Activated B cell treated with CpG ODN at 0.5 μM for 24 hours (primary cell): ENCODE measurements at regions not wholly inside any gene's neighbourhood (a gene's known extent, or its start where the extent isn't known, plus 50 kb on each side); places are given as distances from the start of the nearest gene placed in this dataset.

Source experiments
- ATAC-seq: fragments of 200-7000 bp; cut with Tn5 transposase; one replicate; pipeline ENCODE4 v1.10.0; 2021; ENCODE audit warnings: low read depth, mild to moderate bottlenecking, moderate library complexity
- CTCF ChIA-PET: fragments of 350-600 bp; sonication (Branson Sonifier 250); formaldehyde crosslinking; loops from one replicate; lab custom pipeline; 2021; ENCODE audit warnings: antibody characterized with exemption; lab: Charles Lee
- POLR2A ChIA-PET: fragments of 350-600 bp; sonication (Branson Sonifier 250); formaldehyde crosslinking; loops from one replicate; lab custom pipeline; 2021; ENCODE audit warnings: antibody characterized with exemption; lab: Charles Lee
- DNase-seq: peaks from one replicate; pipeline ENCODE4 v3.0.0; 2022
- H3K27ac Mint-ChIP-seq: one replicate; pipeline ENCODE4 v1.8.0; 2020; ENCODE audit warnings: mixed read lengths
- H3K27me3 Mint-ChIP-seq: one replicate; pipeline ENCODE4 v1.8.0; 2021; ENCODE audit warnings: mixed read lengths
- H3K36me3 Mint-ChIP-seq: one replicate; pipeline ENCODE4 v1.8.0; 2021; ENCODE audit warnings: low read depth, mixed read lengths
- H3K4me1 Mint-ChIP-seq: one replicate; pipeline ENCODE4 v1.8.0; 2021; ENCODE audit warnings: mixed read lengths
- H3K4me3 Mint-ChIP-seq: one replicate; pipeline ENCODE4 v1.8.0; 2020; ENCODE audit warnings: mild to moderate bottlenecking, mixed read lengths
- H3K9me3 Mint-ChIP-seq: one replicate; pipeline ENCODE4 v1.8.0; 2020; ENCODE audit warnings: mixed read lengths
- intact Hi-C: fragments of 100-400 bp; cut with micrococcal nuclease; formaldehyde crosslinking; loops from one replicate; pipeline ENCODE4 v1.15.1; 2024
- TF ChIP-seq, protein P1 (sequence below): fragments of 200-600 bp; IDR thresholded peaks from one replicate; pipeline ENCODE4 v1.8.0; 2022; ENCODE audit warnings: antibody characterized with exemption, mild to moderate bottlenecking

DNA sequence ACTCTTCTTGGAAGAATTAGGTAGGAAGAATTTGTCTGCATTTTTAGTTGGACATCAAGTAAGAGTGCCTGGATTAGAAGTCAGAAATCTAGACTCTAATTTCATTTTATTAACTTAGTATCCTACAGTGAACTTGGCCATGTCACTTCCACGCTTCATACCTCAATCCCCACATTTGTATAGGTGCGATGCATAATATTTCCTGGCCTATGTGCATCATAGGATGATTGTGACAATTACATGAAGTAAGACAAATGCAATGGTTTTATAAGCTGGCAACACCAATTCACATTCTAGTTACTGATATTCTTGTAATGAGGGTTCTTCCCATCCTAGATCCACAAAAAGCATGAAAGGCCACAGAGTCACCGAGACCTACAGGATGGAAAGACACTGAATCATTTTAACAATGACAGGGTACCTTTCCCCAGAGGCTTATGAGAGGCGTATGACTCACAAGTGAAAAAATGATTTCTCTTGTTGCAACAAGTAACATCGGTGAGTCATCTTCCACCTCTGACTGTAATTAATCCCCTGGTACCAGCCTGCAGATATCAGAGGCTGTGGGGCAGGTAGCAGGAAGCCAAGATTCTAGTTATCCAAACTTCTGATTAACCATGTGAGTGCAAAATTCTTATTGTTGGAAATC, 56.0 kb upstream of the OR5AK2 start:
- peaks cover 7% of the 10 kb centered on the region for H3K9me3 Mint-ChIP-seq
- ATAC-seq, result no peak
- no peaks in the 10 kb centered on the region for H3K27me3 Mint-ChIP-seq
- no peak overlapping the region for H3K27ac Mint-ChIP-seq
- no peak overlapping the region for H3K4me3 Mint-ChIP-seq
- H3K4me1 Mint-ChIP-seq, result no peaks in the 10 kb centered on the region
- no peaks in the 10 kb centered on the region for H3K36me3 Mint-ChIP-seq
- TF ChIP-seq, protein P1, sequence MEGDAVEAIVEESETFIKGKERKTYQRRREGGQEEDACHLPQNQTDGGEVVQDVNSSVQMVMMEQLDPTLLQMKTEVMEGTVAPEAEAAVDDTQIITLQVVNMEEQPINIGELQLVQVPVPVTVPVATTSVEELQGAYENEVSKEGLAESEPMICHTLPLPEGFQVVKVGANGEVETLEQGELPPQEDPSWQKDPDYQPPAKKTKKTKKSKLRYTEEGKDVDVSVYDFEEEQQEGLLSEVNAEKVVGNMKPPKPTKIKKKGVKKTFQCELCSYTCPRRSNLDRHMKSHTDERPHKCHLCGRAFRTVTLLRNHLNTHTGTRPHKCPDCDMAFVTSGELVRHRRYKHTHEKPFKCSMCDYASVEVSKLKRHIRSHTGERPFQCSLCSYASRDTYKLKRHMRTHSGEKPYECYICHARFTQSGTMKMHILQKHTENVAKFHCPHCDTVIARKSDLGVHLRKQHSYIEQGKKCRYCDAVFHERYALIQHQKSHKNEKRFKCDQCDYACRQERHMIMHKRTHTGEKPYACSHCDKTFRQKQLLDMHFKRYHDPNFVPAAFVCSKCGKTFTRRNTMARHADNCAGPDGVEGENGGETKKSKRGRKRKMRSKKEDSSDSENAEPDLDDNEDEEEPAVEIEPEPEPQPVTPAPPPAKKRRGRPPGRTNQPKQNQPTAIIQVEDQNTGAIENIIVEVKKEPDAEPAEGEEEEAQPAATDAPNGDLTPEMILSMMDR, result no peak
- ChIA-PET CTCF (no interaction called here), POLR2A (no interaction called here)
- no peak for DNase-seq
- intact Hi-C loops, result no loop called here

DNA sequence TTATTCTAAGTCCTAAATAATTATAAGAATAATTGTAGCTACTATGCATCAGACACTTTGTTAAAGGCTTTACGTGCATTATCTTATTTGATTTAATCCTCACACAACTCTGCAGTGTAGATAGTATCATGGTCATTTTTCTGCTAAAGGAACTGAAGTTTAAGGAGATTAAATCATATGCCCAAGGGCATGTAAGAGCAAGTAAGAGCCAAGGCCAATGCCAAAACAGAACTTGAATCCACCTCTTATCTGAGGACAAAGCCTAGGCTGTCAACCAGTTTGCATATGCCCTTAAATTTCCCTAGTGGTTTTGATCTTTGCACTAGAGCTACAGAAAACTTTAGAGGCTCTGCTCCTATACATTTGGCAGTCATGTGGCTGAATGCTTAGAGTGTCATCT, 65.6 kb upstream of the OR5AK2 start:
- ATAC-seq, result no peak
- H3K9me3 Mint-ChIP-seq, result peaks cover 5% of the 10 kb centered on the region
- H3K4me3 Mint-ChIP-seq, result no peak overlapping the region
- ChIA-PET CTCF (no interaction called here), POLR2A (no interaction called here)
- no peak overlapping the region for H3K27ac Mint-ChIP-seq
- DNase-seq, result no peak
- H3K4me1 Mint-ChIP-seq, result no peaks in the 10 kb centered on the region
- no peaks in the 10 kb centered on the region for H3K36me3 Mint-ChIP-seq
- H3K27me3 Mint-ChIP-seq, result no peaks in the 10 kb centered on the region
- intact Hi-C loops, result no loop called here
- TF ChIP-seq, protein P1, result no peak

DNA sequence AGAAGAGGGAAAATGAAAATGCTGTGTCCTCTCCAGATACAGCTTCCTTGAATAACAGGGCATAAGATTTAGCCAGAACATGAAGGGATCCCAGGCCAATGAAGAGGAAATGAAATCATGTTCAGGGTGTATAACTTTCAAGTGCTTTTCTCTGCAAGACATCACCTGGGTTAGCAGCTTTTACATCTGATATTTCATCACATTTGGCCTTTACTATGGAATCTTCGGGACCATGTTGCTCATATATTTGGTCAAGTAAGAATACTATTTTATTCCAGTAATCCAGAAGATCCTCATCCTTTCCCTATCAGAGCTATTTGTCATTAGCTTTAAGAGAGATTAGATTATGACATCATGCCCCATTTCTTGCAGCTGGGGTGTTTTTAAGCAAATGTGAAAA, 66.3 kb upstream of the OR5AK2 start:
- intact Hi-C loops, result no loop called here
- Mint-ChIP-seq H3K36me3 (no peaks in the 10 kb centered on the region), H3K27ac (no peak overlapping the region), H3K4me1 (no peaks in the 10 kb centered on the region), H3K4me3 (no peak overlapping the region), H3K9me3 (peaks cover 5% of the 10 kb centered on the region), H3K27me3 (no peaks in the 10 kb centered on the region)
- CTCF ChIA-PET, result no interaction called here
- ATAC-seq (no peak), DNase-seq (no peak)
- POLR2A ChIA-PET, result no interaction called here
- TF ChIP-seq, protein P1, result no peak

DNA sequence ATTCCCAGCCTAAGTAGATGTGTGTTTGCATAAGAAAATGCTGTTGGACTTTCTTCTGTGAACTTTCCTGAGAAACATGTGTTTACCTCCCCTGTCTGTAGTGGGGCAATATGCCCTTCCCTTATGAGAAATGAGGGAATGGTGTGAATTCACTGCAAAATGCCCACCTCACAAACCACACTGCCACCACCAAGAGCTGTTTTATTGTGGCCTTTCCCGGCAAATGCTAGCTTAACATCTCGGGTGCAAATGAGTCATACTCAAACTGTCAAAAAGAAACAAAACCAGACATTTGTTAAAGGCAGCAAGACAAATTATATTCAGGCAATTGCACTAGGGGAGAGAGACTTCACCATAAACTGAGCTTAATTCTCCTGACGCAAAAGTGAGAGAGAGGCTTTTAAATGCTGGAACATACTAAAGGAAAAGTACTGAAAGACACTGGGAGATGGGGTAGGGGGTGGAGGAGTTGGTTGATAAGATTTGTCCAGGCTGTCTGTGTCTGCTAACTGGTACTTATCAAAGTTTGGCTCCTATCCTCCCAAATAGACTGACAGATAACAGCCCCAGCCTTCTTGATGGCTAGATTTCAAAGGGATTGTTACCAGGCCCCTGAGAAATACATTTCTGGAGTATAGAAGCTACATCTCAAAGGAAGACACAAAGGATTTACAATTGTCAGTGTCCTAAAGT, 70.9 kb upstream of the OR5AK2 start:
- DNase-seq, result no peak
- Mint-ChIP-seq H3K27ac (no peak overlapping the region), H3K27me3 (no peaks in the 10 kb centered on the region), H3K36me3 (no peaks in the 10 kb centered on the region), H3K4me3 (no peak overlapping the region), H3K9me3 (peaks cover 6% of the 10 kb centered on the region), H3K4me1 (no peaks in the 10 kb centered on the region)
- CTCF ChIA-PET, result no interaction called here
- intact Hi-C loops, result no loop called here
- TF ChIP-seq, protein P1, result no peak
- ATAC-seq, result no peak
- POLR2A ChIA-PET, result no interaction called here

DNA sequence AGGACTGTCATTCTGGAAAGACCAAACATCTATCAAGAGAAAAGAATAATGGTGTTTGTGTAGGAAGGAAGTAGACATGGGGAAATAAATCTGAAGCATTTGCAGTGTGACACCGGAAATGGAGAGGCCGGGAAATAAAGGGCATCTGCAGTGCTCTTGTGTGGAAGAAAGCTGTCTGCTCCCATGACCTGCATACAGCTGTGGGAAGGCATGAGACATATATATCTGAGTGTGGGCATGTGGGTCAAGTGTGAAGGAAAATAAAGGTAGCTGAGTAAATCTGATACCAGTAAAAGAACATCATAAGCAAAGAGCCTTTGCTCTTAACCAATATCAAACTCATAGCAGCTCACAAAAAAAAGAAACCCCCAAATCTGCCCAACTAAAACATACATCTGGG, 72.1 kb upstream of the OR5AK2 start:
- ChIA-PET CTCF (no interaction called here), POLR2A (no interaction called here)
- Mint-ChIP-seq H3K4me3 (no peak overlapping the region), H3K27me3 (no peaks in the 10 kb centered on the region), H3K9me3 (peaks cover 6% of the 10 kb centered on the region), H3K27ac (no peak overlapping the region), H3K4me1 (no peaks in the 10 kb centered on the region), H3K36me3 (no peaks in the 10 kb centered on the region)
- ATAC-seq, result no peak
- intact Hi-C loops, result no loop called here
- DNase-seq, result no peak
- TF ChIP-seq, protein P1, result no peak
